ENCODE measurements at regions not wholly inside any gene's neighbourhood (a gene's known extent, or its start where the extent isn't known, plus 50 kb on each side); places are given as distances from the start of the nearest gene placed in this dataset.

DNA sequence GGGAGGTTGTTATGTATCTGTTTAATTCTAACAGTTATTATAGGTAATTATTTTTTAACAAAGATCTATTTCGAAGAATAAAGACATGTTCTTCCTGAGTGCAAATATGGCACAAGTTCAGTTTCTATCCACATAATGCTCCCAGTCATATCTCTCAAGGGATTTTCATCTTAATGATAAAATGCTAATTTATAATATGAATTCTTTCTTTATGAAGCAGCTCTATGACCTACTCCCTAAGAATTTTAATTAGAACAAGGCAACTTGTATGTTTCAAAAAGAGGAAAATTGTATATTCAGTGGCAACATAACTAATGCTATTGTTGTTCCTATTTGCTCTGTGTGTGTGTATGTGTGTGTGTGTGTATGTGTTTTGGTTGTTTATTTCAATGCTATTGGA is 1222.1 kb upstream of the NCAM2 start:
- no peak overlapping the region for H3K4me3 ChIP-seq (ENCODE audit: low read depth in 1 of 2, low read length in 2 of 2)
- no peak for DNase-seq
- H3K27ac ChIP-seq (ENCODE audit: low read length), result no peak overlapping the region
- H3K9ac ChIP-seq (ENCODE audit: low read depth, low read length), result no peak overlapping the region
- H3K36me3 ChIP-seq (ENCODE audit: insufficient read depth, low read length), result no peaks in the 10 kb centered on the region
- H3K4me2 ChIP-seq (ENCODE audit: insufficient read depth, low read length), result no peak overlapping the region
- TF ChIP-seq, protein P1, sequence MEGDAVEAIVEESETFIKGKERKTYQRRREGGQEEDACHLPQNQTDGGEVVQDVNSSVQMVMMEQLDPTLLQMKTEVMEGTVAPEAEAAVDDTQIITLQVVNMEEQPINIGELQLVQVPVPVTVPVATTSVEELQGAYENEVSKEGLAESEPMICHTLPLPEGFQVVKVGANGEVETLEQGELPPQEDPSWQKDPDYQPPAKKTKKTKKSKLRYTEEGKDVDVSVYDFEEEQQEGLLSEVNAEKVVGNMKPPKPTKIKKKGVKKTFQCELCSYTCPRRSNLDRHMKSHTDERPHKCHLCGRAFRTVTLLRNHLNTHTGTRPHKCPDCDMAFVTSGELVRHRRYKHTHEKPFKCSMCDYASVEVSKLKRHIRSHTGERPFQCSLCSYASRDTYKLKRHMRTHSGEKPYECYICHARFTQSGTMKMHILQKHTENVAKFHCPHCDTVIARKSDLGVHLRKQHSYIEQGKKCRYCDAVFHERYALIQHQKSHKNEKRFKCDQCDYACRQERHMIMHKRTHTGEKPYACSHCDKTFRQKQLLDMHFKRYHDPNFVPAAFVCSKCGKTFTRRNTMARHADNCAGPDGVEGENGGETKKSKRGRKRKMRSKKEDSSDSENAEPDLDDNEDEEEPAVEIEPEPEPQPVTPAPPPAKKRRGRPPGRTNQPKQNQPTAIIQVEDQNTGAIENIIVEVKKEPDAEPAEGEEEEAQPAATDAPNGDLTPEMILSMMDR (IDR thresholded peaks at IDR 0.05; ENCODE audit: borderline replicate concordance, extremely low read depth, low read length, poor library complexity, severe bottlenecking), result no peak
- TF ChIP-seq EZH2 (IDR thresholded peaks at IDR 0.05; ENCODE audit: borderline replicate concordance, low read depth, low read length, severe bottlenecking), result no peak
- ATAC-seq (ENCODE audit: insufficient read depth, low read depth), result no peak
- no peaks in the 10 kb centered on the region for H3K79me2 ChIP-seq (ENCODE audit: insufficient read depth, low read length)
- no peaks in the 10 kb centered on the region for H3K27me3 ChIP-seq (ENCODE audit: insufficient read depth, low read length, poor library complexity)
- H2AFZ ChIP-seq (ENCODE audit: low read depth, low read length), result no peak overlapping the region
- H3K9me3 ChIP-seq (ENCODE audit: insufficient read depth, low read length, severe bottlenecking), result no peaks in the 10 kb centered on the region
- H3K4me1 ChIP-seq (ENCODE audit: insufficient read depth, low read length), result no peaks in the 10 kb centered on the region
- no peaks in the 10 kb centered on the region for H4K20me1 ChIP-seq (ENCODE audit: insufficient read depth, low read length)

DNA sequence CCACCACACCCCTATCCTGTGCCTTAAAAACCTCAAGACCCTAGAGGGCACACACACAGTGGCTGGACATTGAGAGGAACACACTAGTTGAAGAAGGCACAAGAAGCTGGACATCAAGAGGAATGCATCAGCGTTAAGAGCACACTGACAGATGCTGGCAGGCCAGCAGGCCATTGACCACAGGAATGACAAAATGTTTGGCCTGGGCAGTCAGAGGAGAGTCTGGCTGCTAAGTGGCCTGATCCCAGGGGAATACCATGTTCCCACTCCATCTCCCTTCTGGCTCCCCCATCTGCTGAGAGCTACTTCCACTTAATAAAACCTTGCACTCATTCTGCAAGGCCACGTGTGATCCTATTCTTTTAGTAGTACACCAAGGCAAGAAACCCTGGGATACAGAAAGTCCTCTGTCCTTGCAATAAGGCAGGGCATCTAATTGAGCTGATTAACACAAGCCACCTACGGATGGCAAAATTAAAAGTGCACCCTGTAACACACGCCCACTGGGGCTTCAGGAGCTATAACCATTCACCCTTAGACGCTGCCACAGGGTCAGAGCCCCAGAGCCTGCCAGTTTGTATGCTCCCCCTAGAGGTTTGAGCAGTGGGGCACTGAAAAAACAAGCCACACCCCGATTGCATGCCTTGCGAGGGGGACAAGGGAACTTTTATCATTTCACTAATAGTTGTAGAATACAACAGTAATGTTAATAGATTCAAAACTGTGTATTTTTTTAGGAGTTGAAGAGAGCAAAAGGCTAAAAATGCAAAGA is 1216.1 kb upstream of the NCAM2 start:
- no peaks in the 10 kb centered on the region for H3K9me3 ChIP-seq (ENCODE audit: insufficient read depth, low read length, severe bottlenecking)

DNA sequence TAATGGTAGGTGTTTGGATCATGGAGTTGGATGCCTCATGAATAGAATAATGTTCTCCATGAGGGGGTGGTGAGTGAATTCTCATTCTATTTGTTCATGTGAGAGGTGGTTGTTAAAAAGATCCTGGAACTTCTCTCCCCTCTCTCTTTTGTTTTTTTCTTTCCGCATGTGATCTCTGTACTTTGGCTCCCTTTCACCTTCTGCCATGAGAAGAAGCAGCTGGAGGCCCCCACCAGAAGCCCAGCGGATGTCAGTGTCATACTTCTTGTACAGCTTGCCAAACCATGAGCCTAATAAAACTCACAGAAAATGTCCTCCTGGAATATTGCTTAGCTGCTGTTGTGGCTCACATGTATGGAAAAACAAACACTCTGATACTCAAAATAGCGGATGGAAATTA is 1212.3 kb upstream of the NCAM2 start:
- TF ChIP-seq, protein P1 (IDR thresholded peaks at IDR 0.05; ENCODE audit: borderline replicate concordance, extremely low read depth, low read length, poor library complexity, severe bottlenecking), result no peak
- TF ChIP-seq EZH2 (IDR thresholded peaks at IDR 0.05; ENCODE audit: borderline replicate concordance, low read depth, low read length, severe bottlenecking), result no peak
- H3K9me3 ChIP-seq (ENCODE audit: insufficient read depth, low read length, severe bottlenecking), result no peaks in the 10 kb centered on the region

More for the DNA sequence above, 1216.1 kb upstream of the NCAM2 start:
- no peak overlapping the region for H2AFZ ChIP-seq (ENCODE audit: low read depth, low read length)
- no peaks in the 10 kb centered on the region for H3K4me1 ChIP-seq (ENCODE audit: insufficient read depth, low read length)
- no peaks in the 10 kb centered on the region for H3K36me3 ChIP-seq (ENCODE audit: insufficient read depth, low read length)
- no peak overlapping the region for H3K9ac ChIP-seq (ENCODE audit: low read depth, low read length)
- no peak for ATAC-seq (ENCODE audit: insufficient read depth, low read depth)
- H3K27me3 ChIP-seq (ENCODE audit: insufficient read depth, low read length, poor library complexity), result no peaks in the 10 kb centered on the region
- H3K4me2 ChIP-seq (ENCODE audit: insufficient read depth, low read length), result no peak overlapping the region
- no peak overlapping the region for H3K27ac ChIP-seq (ENCODE audit: low read length)
- no peak for DNase-seq
- H3K4me3 ChIP-seq (ENCODE audit: low read depth in 1 of 2, low read length in 2 of 2), result no peak overlapping the region
- TF ChIP-seq EZH2 (IDR thresholded peaks at IDR 0.05; ENCODE audit: borderline replicate concordance, low read depth, low read length, severe bottlenecking), result no peak
- TF ChIP-seq, protein P1 (IDR thresholded peaks at IDR 0.05; ENCODE audit: borderline replicate concordance, extremely low read depth, low read length, poor library complexity, severe bottlenecking), result no peak
- no peaks in the 10 kb centered on the region for H3K79me2 ChIP-seq (ENCODE audit: insufficient read depth, low read length)
- no peaks in the 10 kb centered on the region for H4K20me1 ChIP-seq (ENCODE audit: insufficient read depth, low read length)

More for the DNA sequence above, 1212.3 kb upstream of the NCAM2 start:
- H3K27ac ChIP-seq (ENCODE audit: low read length), result no peak overlapping the region
- no peak overlapping the region for H3K4me3 ChIP-seq (ENCODE audit: low read depth in 1 of 2, low read length in 2 of 2)
- ATAC-seq (ENCODE audit: insufficient read depth, low read depth) (no peak), DNase-seq (no peak)
- no peaks in the 10 kb centered on the region for H3K4me1 ChIP-seq (ENCODE audit: insufficient read depth, low read length)
- H3K9ac ChIP-seq (ENCODE audit: low read depth, low read length), result no peak overlapping the region
- no peaks in the 10 kb centered on the region for H3K36me3 ChIP-seq (ENCODE audit: insufficient read depth, low read length)
- no peak overlapping the region for H3K4me2 ChIP-seq (ENCODE audit: insufficient read depth, low read length)
- no peaks in the 10 kb centered on the region for H4K20me1 ChIP-seq (ENCODE audit: insufficient read depth, low read length)
- no peaks in the 10 kb centered on the region for H3K79me2 ChIP-seq (ENCODE audit: insufficient read depth, low read length)
- no peak overlapping the region for H2AFZ ChIP-seq (ENCODE audit: low read depth, low read length)
- no peaks in the 10 kb centered on the region for H3K27me3 ChIP-seq (ENCODE audit: insufficient read depth, low read length, poor library complexity)

All from DND-41 (cell line).